CD4-positive, alpha-beta T cell treated with Interleukin-10 for 1 hour (primary cell): ENCODE measurements at regions not wholly inside any gene's neighbourhood (a gene's known extent, or its start where the extent isn't known, plus 50 kb on each side); places are given as distances from the start of the nearest gene placed in this dataset.
"Not testable (repeated sequence)": the region's sequence is repeated elsewhere in the genome, so short reads cannot be mapped to it uniquely, and the experiment has no call there.

Source experiments
- DNase-seq: peaks from one replicate; pipeline ENCODE4 v3.0.0-alpha.2; 2020

GRCh38 chr2:125642032-125642431, 1013.9 kb upstream of the GYPC start:
- DNase-seq = no peak

DNA sequence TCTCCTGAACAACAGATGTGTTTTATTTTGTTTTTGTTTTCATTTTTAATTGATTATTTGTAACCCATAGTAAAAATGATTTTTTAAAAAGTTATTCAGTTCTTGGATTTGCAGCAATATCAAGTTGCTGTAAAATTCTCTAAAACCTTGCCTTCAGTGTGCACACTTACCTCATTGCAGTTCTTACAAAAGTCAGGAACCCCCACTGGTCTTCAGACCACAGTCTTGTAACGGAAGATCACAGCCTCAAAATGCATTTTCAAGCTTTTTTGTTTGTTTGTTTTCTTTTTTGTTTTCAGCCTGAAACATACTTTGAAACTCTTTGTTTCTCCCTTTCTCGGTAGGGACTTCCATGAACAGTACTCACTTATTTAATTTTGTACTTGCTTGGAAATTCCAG, 1012.8 kb upstream of the GYPC start:
- DNase-seq = no peak

- no peak for DNase-seq
Measured at GRCh38 chr2:125643585-125643984, 1012.4 kb upstream of the GYPC start.

- DNase-seq = no peak
Measured at GRCh38 chr2:125644257-125644656, 1011.7 kb upstream of the GYPC start.

DNA sequence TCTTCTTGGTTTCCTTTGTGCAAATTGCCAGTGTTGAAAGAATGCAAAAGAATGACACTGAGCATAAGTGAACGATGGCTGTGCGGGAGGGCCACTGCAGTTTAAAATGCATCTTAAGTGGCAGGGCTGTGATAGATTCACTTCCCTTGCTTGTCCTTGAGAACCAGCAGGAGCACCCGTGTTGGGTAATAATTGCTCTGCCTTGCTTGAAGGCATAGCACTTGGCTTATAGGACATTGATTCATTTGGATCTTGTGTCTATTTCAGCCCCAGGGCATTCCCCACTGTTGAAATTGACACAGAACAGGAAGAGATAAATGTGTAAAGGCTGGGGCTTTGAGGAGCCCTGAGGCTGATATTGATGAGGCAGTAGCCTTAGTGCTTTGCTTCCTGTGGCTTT, 1003.7 kb upstream of the GYPC start:
- DNase-seq = no peak

DNA sequence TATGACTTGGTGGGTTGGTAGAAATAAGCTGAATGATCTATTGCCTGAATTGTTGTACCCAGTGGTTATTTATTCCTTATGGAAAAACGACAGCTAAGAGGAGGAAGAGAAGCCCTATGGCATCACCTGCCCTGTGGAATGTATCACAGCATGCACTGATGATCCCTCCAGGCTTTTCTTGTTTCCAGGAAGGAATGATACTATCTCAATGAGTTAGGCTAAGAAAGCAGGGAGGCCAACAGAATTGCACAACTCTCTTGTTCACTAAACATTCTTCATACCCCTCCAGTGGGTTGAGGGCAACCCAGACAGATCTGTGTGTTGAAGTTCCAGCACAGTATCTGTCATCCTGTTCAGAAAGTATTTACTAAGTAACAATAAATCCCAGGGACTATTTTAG, 1001.7 kb upstream of the GYPC start:
- DNase-seq = no peak

- DNase-seq = no peak
Measured at GRCh38 chr2:125656190-125656589, 999.8 kb upstream of the GYPC start.

DNA sequence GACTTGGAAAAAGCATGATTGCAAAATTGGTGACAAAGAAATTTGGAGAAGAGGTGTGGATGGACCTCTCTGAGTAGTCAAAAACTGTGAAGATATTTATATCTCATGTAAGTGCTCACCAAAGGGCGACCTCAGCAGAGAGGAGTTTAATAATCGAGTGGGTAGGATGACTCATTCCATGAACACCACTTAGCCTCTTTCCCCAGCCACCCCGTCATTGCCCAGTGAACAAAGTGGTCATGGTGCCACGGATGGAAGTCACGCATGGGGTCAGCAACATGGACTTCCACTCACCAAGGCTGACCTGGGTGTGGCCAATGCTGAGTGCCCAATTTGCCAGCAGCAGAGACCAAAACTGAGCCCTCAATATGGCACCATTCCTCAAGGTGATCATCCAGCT, 997.4 kb upstream of the GYPC start:
- DNase-seq = no peak

DNA sequence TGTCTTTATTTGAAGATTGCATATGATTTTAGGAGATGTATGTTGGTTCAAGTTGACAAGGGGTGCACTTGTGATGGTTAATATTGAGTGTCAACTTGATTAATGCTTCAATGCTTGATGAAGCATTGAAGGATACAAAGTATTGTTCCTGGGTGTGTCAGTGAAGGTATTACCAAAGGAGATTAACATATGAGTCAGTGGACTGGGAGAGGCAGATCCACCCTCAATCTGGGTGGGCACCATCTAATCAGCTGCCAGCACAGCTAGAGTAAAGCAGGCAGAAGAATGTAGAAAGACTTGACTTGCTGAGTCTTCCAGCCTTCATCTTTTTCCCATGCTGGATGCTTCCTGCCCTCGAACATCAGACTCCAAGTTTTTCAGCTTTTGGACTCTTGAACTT, 995.6 kb upstream of the GYPC start:
- DNase-seq = not testable (repeated sequence)

DNA sequence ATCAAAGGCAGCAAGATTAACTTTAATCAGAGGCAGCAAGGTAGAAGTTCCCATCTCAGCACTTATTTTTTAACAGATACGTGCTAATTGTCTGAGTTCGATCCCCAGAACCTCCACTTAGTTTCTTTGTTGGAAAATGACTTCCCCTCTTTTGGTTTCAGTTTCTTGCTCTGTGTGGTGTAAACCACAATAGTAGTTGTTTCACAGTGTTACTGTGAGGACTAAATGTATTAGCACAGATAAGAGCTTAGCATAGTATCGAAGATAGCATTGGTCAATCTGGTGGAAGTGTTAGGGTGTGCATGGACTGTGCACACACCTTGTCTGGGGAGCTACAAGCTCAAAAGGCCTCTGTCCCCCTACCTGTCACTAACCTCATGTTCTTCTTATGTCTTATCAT, 988.3 kb upstream of the GYPC start:
- DNase-seq = no peak

GRCh38 chr2:125679903-125680302, 976.1 kb upstream of the GYPC start:
- no peak for DNase-seq

DNA sequence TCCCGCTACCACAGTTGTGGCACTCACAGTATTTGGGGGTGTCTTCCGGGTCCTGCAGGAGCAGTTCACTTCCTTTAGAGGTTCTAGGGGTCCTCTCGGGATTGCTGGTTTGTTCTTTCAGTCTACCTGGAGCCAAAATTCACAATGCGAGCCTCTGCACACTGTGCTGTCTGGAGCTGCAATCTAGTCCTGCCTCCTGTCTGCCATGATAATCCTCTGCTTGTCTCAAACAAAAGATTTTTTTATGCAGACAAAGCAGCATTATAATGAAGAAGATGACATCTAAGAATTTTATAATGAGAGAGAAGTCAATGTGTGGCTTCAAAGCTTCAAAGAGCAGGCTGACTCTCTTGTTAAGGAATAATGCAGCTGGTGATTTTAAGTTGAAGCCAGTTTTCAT, 975.1 kb upstream of the GYPC start:
- no peak for DNase-seq

GRCh38 chr2:125681576-125681975, 974.4 kb upstream of the GYPC start:
- DNase-seq = no peak

- no peak for DNase-seq
Measured at GRCh38 chr2:125681976-125682805, 973.8 kb upstream of the GYPC start.

DNA sequence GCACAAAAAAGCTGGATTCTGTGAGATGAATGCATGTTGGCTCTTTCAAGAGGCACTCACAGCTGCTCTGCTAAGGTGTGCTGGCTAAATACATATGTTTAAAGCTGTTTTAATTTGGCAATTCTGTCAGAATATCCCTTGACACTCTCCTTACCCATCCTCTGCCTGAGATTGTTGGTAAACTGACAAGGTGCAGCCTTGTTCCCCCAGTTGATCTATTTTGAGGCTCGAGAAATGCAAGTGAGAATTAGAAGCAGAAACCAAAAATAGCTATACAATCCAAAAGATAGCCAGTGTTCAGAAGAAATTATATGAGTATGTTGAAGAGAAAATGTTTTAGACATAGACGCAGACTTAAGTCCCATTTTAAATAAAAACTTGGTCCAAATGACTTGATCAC, 971.7 kb upstream of the GYPC start:
- no peak for DNase-seq

DNA sequence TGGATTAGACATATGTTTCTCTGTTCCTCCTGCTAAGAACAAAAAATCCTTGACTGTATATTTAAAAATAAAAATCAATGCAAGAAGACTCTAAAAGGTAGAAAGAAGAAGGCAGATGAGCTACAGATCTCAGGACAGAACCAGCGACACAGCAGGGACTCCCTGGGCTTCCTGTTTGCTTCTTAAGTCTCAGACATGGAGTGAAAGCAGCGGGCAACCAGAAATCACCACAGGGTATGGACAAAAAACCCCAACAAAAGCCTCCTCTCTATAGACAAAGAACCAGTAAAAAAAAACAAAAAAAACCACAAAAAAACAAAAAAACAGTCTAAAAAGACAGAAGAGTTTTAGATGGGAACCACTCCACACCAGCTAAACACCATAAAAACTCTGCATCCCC, 971.0 kb upstream of the GYPC start:
- no peak for DNase-seq

DNA sequence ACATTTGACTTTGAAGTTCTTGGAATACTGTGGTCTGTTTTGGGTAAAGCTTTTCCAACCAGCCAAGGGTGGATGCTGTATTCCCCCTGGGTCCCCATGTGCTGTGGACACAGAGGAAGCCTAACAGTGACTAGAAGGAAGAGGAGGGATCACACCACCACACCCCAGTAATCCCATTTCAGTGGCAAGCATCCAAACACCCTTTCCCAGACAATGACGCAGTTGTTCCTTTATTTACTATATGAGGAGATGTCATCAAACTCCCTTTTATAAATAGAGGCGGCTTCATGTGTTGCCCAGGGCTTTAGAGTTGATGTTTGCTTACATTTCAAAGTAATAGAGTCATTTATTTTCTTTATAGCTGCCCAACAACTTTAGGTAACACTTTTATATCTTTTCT, 959.4 kb upstream of the GYPC start:
- DNase-seq = no peak

- no peak for DNase-seq
Measured at GRCh38 chr2:125698280-125698679, 957.7 kb upstream of the GYPC start.

DNA sequence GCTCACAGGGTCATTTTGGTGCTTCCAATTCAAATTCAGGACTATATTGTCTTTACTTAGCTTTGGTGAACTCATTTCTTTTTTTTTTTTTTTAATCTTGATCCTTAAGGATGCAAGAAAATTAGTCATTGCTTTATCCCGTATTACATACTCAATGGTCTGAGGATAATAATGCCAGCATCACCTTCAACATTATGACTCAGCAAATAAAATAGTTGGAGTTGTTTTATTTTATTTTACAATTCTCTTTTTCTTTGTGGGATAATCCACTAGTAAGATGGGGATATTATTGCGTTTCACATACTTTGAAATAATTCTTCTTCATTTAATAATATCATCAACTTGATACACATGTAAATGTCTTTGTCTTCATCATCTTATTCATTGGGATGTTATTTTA, 954.9 kb upstream of the GYPC start:
- DNase-seq = no peak

GRCh38 chr2:125707611-125708010, 948.3 kb upstream of the GYPC start:
- no peak for DNase-seq

GRCh38 chr2:125710561-125710960, 945.4 kb upstream of the GYPC start:
- DNase-seq = no peak

DNA sequence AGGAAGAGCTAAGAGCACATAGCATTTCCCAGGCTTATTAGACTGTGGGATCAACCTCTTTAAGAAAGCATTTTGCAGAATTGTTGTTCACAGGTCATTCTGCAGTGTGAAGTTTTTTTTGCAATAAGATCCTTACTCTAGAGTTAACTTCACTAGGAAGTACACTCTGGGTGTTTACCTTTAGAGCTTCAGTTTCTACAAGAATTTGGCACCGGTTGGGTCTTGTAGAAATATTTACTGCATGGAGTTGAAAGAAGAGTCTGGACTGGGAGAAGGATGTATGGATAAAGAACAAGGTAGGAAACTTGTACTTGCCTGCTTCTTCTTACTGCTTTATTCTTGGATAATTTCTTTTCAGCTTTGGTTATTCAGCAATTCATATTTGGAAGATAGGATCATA, 944.9 kb upstream of the GYPC start:
- no peak for DNase-seq

- DNase-seq = no peak
Measured at GRCh38 chr2:125713533-125713932, 942.4 kb upstream of the GYPC start.

DNA sequence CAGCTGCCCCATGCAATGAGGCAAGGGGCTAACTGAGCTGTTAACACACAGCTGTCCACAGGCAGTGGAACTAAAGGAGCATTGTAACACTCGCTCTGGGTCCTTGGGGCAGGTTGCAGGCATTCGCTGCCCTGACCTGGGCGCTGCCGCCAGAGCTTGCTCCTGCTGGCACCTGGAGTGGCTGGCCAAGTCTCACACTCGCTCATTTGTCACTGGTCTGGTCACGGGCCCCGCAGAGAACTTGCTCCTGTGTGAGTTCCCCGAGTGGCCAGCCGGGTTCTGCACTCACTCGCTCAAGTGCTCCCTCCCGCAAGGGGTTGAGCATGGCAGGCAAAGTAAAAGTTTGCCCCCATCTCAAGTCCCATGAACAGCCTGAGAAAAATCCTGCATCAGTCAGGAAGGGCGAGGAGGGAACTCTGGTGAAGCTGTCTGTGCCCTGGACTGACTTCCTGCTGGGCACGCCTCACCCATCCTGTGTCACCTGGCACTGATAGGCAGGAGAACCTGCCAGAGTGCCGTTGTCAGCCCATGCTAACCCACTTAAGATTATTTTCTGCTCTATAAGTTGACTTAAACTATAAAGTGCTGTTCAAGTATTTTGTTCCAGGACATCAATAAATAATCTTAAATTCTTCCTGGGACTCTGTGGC, 934.8 kb upstream of the GYPC start:
- no peak for DNase-seq

- no peak for DNase-seq
Measured at GRCh38 chr2:125730921-125731320, 925.0 kb upstream of the GYPC start.
